Sigmoid colon (tissue), 6 donors: ENCODE measurements at regions not wholly inside any gene's neighbourhood (a gene's known extent, or its start where the extent isn't known, plus 50 kb on each side); places are given as distances from the start of the nearest gene placed in this dataset.

Experiments used
- DNase-seq: peaks from one replicate; pipeline ENCODE4 v3.0.0-alpha.2; 2019
- H3K27ac ChIP-seq, 4 donors: fragments of 200-600 bp; sonication (generic); one replicate each; pipeline ENCODE4 v1.5.1; 2016 to 2019; ENCODE audit warnings: mild to moderate bottlenecking in 1 of 4
- H3K27me3 ChIP-seq, 3 donors: fragments of 200-600 bp; sonication (generic); one replicate each; pipeline ENCODE4 v1.5.1; 2019; ENCODE audit warnings: mild to moderate bottlenecking in 1 of 3
- H3K36me3 ChIP-seq, 4 donors: fragments of 200-600 bp; sonication (generic); one replicate each; pipeline ENCODE4 v1.5.1; 2016 to 2019
- H3K4me1 ChIP-seq, 4 donors: fragments of 200-600 bp; sonication (generic); one replicate each; pipeline ENCODE4 v1.5.1; 2017 to 2019
- H3K4me3 ChIP-seq, 4 donors: fragments of 200-600 bp; sonication (generic); one replicate each; pipeline ENCODE4 v1.5.1; 2017 to 2019; ENCODE audit warnings: mild to moderate bottlenecking in 2 of 4, moderate library complexity in 1 of 4
- H3K9me3 ChIP-seq, 4 donors: fragments of 200-600 bp in 3 of 4; sonication (generic) in 3 of 4; one replicate each; pipeline versions ENCODE4 v1.5.1 to v1.6.1; 2013 to 2019
- CTCF ChIP-seq, 4 experiments: fragments of 450-650 bp in 3 of 4; fragments of 200-600 bp in 1 of 4; IDR thresholded peaks; one replicate each; pipeline ENCODE4 v1.5.1; 2016 to 2019; ENCODE audit warnings: antibody characterized with exemption in 4 of 4, mild to moderate bottlenecking in 3 of 4, moderate library complexity in 2 of 4
- EP300 ChIP-seq, 4 donors: sonication (generic); formaldehyde crosslinking; IDR thresholded peaks; one replicate each; pipeline ENCODE4 v1.6.1; 2017; ENCODE audit warnings: antibody characterized with exemption in 4 of 4
- POLR2A ChIP-seq, 2 donors: fragments of 450-650 bp; IDR thresholded peaks; one replicate each; pipeline ENCODE4 v1.6.1; 2016; ENCODE audit warnings: antibody characterized with exemption in 2 of 2, mild to moderate bottlenecking in 2 of 2, moderate library complexity in 2 of 2
- POLR2AphosphoS5 ChIP-seq, 4 donors: sonication (generic); formaldehyde crosslinking; IDR thresholded peaks; one replicate each; pipeline ENCODE4 v1.6.1; 2017; ENCODE audit warnings: antibody characterized with exemption in 4 of 4
- WGBS, 2 donors: extraction: QIAGEN DNeasy Blood & Tissue Kit; methylation state at CpG; one replicate each; pipeline ENCODE4 v1.1.7; 2013; 5-methylcytosine and 5-hydroxymethylcytosine counted together
- intact Hi-C: fragments of 100-400 bp; cut with DNase I; formaldehyde crosslinking; loops from one replicate; pipeline ENCODE4 v1.15.1; 2023
- donor health status: healthy with polysubstance abuse.
- donor health status: healthy.

- 23 to 53% methylated on average over 2 of the region's 2 CpGs for WGBS, 2 donors
- intact Hi-C loops = no loop called here
- TF ChIP-seq POLR2A (IDR thresholded peaks at IDR 0.05) = no peak
- no peak for TF ChIP-seq POLR2AphosphoS5 (IDR thresholded peaks at IDR 0.05)
- no peak for TF ChIP-seq CTCF (IDR thresholded peaks at IDR 0.05)
- no peak for TF ChIP-seq EP300 (IDR thresholded peaks at IDR 0.05)
- DNase-seq = no peak
- Histone ChIP-seq H3K27me3 (no peaks in the 10 kb centered on the region), H3K9me3 (no peaks in the 10 kb centered on the region), H3K4me1 (no peaks in the 10 kb centered on the region), H3K36me3 (no peaks in the 10 kb centered on the region), H3K4me3 (no peak overlapping the region), H3K27ac (no peak overlapping the region)
Measured at GRCh38 chr5:99724732-99725290, 796.0 kb upstream of the CHD1 start.

- Histone ChIP-seq H3K36me3 (no peaks in the 10 kb centered on the region), H3K9me3 (no peaks in the 10 kb centered on the region), H3K4me1 (no peaks in the 10 kb centered on the region), H3K27me3 (no peaks in the 10 kb centered on the region), H3K27ac (no peak overlapping the region), H3K4me3 (no peak overlapping the region)
- intact Hi-C loops = no loop called here
- no peak for TF ChIP-seq POLR2AphosphoS5 (IDR thresholded peaks at IDR 0.05)
- no peak for TF ChIP-seq CTCF (IDR thresholded peaks at IDR 0.05)
- no peak for TF ChIP-seq POLR2A (IDR thresholded peaks at IDR 0.05)
- TF ChIP-seq EP300 (IDR thresholded peaks at IDR 0.05) = no peak
- no peak for DNase-seq
Measured at GRCh38 chr5:99721506-99721905, 792.7 kb upstream of the CHD1 start.

GRCh38 chr5:99715921-99716320 lies 787.1 kb upstream of the CHD1 start:
- intact Hi-C loops = no loop called here
- H3K27me3 ChIP-seq = no peaks in the 10 kb centered on the region
- no peak for DNase-seq
- no peak overlapping the region for H3K4me3 ChIP-seq
- H3K27ac ChIP-seq = no peak overlapping the region
- no peaks in the 10 kb centered on the region for H3K9me3 ChIP-seq
- H3K4me1 ChIP-seq = no peaks in the 10 kb centered on the region
- H3K36me3 ChIP-seq = no peaks in the 10 kb centered on the region
- WGBS, 2 donors = 77 to 86% methylated on average over 3 of the region's 3 CpGs
- no peak for TF ChIP-seq POLR2AphosphoS5 (IDR thresholded peaks at IDR 0.05)
- TF ChIP-seq CTCF (IDR thresholded peaks at IDR 0.05) = no peak
- no peak for TF ChIP-seq EP300 (IDR thresholded peaks at IDR 0.05)
- no peak for TF ChIP-seq POLR2A (IDR thresholded peaks at IDR 0.05)

GRCh38 chr5:99706160-99706559 lies 777.4 kb upstream of the CHD1 start:
- Histone ChIP-seq H3K27me3 (no peaks in the 10 kb centered on the region), H3K36me3 (no peaks in the 10 kb centered on the region), H3K4me3 (no peak overlapping the region), H3K9me3 (no peaks in the 10 kb centered on the region), H3K27ac (no peak overlapping the region), H3K4me1 (no peaks in the 10 kb centered on the region)
- peak; percentile 55 for DNase-seq
- intact Hi-C loops = no loop called here
- TF ChIP-seq POLR2AphosphoS5 (IDR thresholded peaks at IDR 0.05) = no peak
- TF ChIP-seq CTCF (IDR thresholded peaks at IDR 0.05) = no peak
- no peak for TF ChIP-seq POLR2A (IDR thresholded peaks at IDR 0.05)
- no peak for TF ChIP-seq EP300 (IDR thresholded peaks at IDR 0.05)
- WGBS, 2 donors = 91 to 92% methylated on average over 8 of the region's 8 CpGs

- WGBS, 2 donors = 81 to 89% methylated on average over 5 of the region's 5 CpGs
- TF ChIP-seq POLR2A (IDR thresholded peaks at IDR 0.05) = no peak
- TF ChIP-seq POLR2AphosphoS5 (IDR thresholded peaks at IDR 0.05) = no peak
- no peak for TF ChIP-seq CTCF (IDR thresholded peaks at IDR 0.05)
- TF ChIP-seq EP300 (IDR thresholded peaks at IDR 0.05) = no peak
Measured at GRCh38 chr5:99702565-99702964, 773.8 kb upstream of the CHD1 start.

More at GRCh38 chr5:99702565-99702964, 773.8 kb upstream of the CHD1 start:
- Histone ChIP-seq H3K27ac (no peak overlapping the region), H3K4me3 (no peak overlapping the region), H3K27me3 (no peaks in the 10 kb centered on the region), H3K36me3 (no peaks in the 10 kb centered on the region), H3K9me3 (no peaks in the 10 kb centered on the region), H3K4me1 (no peaks in the 10 kb centered on the region)
- intact Hi-C loops = no loop called here
- no peak for DNase-seq
